Glutamatergic neuron (in vitro differentiated cells): ENCODE measurements at regions not wholly inside any gene's neighbourhood (a gene's known extent, or its start where the extent isn't known, plus 50 kb on each side); places are given as distances from the start of the nearest gene placed in this dataset.
"Not testable (repeated sequence)": the region's sequence is repeated elsewhere in the genome, so short reads cannot be mapped to it uniquely, and the experiment has no call there.

ENCODE experiments used
- DNase-seq: peaks from one replicate; pipeline ENCODE4 v3.0.0; 2022
- H3K27ac Mint-ChIP-seq: one replicate; pipeline ENCODE4 v1.8.0; 2020; ENCODE audit warnings: mild to moderate bottlenecking, mixed read lengths, inconsistent platforms; ENCODE audit not compliant: unreplicated experiment
- H3K27me3 Mint-ChIP-seq: one replicate; pipeline ENCODE4 v1.8.0; 2020; ENCODE audit warnings: mild to moderate bottlenecking, moderate library complexity, mixed read lengths, inconsistent platforms; ENCODE audit not compliant: unreplicated experiment
- H3K36me3 Mint-ChIP-seq: one replicate; pipeline ENCODE4 v1.8.0; 2020; ENCODE audit warnings: mild to moderate bottlenecking, mixed read lengths, inconsistent platforms; ENCODE audit not compliant: unreplicated experiment
- H3K4me1 Mint-ChIP-seq: one replicate; pipeline ENCODE4 v1.8.0; 2020; ENCODE audit warnings: mild to moderate bottlenecking, low read depth, mixed read lengths, inconsistent platforms; ENCODE audit not compliant: unreplicated experiment
- H3K4me3 Mint-ChIP-seq: one replicate; pipeline ENCODE4 v1.8.0; 2020; ENCODE audit warnings: mild to moderate bottlenecking, mixed read lengths, inconsistent platforms; ENCODE audit not compliant: unreplicated experiment
- H3K9me3 Mint-ChIP-seq: one replicate; pipeline ENCODE4 v1.8.0; 2020; ENCODE audit warnings: mild to moderate bottlenecking, moderate library complexity, mixed read lengths, inconsistent platforms; ENCODE audit not compliant: unreplicated experiment
- CTCF ChIP-seq: fragments of 200-600 bp; sonication (generic); IDR thresholded peaks from one replicate; pipeline ENCODE4 v1.5.0; 2021; ENCODE audit not compliant: partially characterized antibody, unreplicated experiment

DNA sequence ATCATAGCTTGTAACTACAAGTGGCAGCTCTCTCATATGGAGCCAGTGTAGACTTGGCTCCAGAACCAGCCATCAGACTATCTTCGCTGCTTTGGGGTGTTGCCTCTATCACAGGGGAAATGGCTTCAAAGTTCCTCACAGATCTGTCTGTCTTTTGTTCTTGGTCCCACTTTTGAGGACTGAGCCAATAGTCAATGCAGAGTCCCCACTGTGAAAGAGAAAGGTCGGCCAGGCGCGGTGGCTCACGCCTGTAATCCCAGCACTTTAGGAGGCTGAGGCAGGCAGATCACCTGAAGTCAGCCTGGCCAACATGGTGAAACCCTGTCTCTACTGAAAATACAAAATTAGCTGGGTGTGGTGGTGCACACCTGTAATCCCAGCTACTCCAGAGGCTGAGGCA lies 86.9 kb upstream of the FZD7 start:
- not testable (repeated sequence) for H3K27me3 Mint-ChIP-seq, DNase-seq, H3K9me3 Mint-ChIP-seq, H3K36me3 Mint-ChIP-seq, H3K4me1 Mint-ChIP-seq, H3K27ac Mint-ChIP-seq, H3K4me3 Mint-ChIP-seq

DNA sequence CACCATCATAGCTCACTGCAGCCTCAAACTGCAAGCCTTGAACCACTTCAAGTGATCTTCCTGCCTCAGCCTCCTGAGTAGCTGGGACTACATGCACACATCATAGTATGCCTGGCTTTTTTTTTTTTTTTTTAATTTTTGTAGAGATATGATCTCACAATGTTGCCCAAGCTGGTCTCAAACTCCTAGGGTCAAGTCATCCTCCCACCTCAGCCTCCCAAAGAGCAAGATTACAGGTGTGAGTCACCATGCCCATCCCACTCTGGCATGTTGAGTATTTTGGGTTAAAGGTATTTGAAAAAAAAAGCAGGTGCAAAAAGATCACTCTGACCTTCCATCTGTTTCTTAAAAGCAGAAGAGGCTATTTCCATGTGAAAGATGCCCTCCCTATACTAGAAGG lies 86.4 kb upstream of the FZD7 start:
- no peak overlapping the region for H3K4me3 Mint-ChIP-seq
- no peak for TF ChIP-seq CTCF
- H3K27ac Mint-ChIP-seq: no peak overlapping the region
- H3K9me3 Mint-ChIP-seq: no peaks in the 10 kb centered on the region
- no peaks in the 10 kb centered on the region for H3K36me3 Mint-ChIP-seq
- H3K4me1 Mint-ChIP-seq: peaks cover 8% of the 10 kb centered on the region
- peaks cover 4% of the 10 kb centered on the region for H3K27me3 Mint-ChIP-seq
- DNase-seq: no peak

- Mint-ChIP-seq H3K27me3 (peaks cover 4% of the 10 kb centered on the region), H3K27ac (no peak overlapping the region), H3K4me3 (no peak overlapping the region), H3K4me1 (peaks cover 14% of the 10 kb centered on the region), H3K9me3 (no peaks in the 10 kb centered on the region), H3K36me3 (no peaks in the 10 kb centered on the region)
- no peak for DNase-seq
- no peak for TF ChIP-seq CTCF
Observed at GRCh38 chr2:201949181-201949926, 84.3 kb upstream of the FZD7 start.

GRCh38 chr2:201949927-201950246 lies 83.8 kb upstream of the FZD7 start:
- Mint-ChIP-seq H3K27me3 (peaks cover 4% of the 10 kb centered on the region), H3K27ac (no peak overlapping the region), H3K4me1 (peaks cover 14% of the 10 kb centered on the region), H3K4me3 (no peak overlapping the region), H3K36me3 (no peaks in the 10 kb centered on the region), H3K9me3 (no peaks in the 10 kb centered on the region)
- TF ChIP-seq CTCF: no peak
- no peak for DNase-seq

GRCh38 chr2:201950606-201951005 lies 83.0 kb upstream of the FZD7 start:
- H3K27ac Mint-ChIP-seq: no peak overlapping the region
- peaks cover 4% of the 10 kb centered on the region for H3K27me3 Mint-ChIP-seq
- H3K9me3 Mint-ChIP-seq: no peaks in the 10 kb centered on the region
- no peaks in the 10 kb centered on the region for H3K36me3 Mint-ChIP-seq
- no peak for DNase-seq
- TF ChIP-seq CTCF: no peak
- no peak overlapping the region for H3K4me3 Mint-ChIP-seq
- H3K4me1 Mint-ChIP-seq: peaks cover 14% of the 10 kb centered on the region
